Nephron (organoid): ENCODE measurements at regions not wholly inside any gene's neighbourhood (a gene's known extent, or its start where the extent isn't known, plus 50 kb on each side); places are given as distances from the start of the nearest gene placed in this dataset.
A peak's percentile ranks its signal among the peaks of the same experiment; 100 is the strongest.

ENCODE experiments used
- H3K27ac Mint-ChIP-seq, 3 experiments: 2 replicates each; pipeline ENCODE4 v1.8.0; 2020; ENCODE audit warnings: mixed read lengths in 3 of 3, mild to moderate bottlenecking in 2 of 3, moderate library complexity in 1 of 3
- H3K27me3 Mint-ChIP-seq: 2 replicates; pipeline ENCODE4 v1.8.0; 2021; ENCODE audit warnings: low read depth, mild to moderate bottlenecking, moderate library complexity, mixed read lengths
- H3K36me3 Mint-ChIP-seq: 2 replicates; pipeline ENCODE4 v1.8.0; 2020; ENCODE audit warnings: low read depth, mixed read lengths
- H3K4me1 Mint-ChIP-seq: 2 replicates; pipeline ENCODE4 v1.8.0; 2020; ENCODE audit warnings: mixed read lengths
- H3K4me3 Mint-ChIP-seq, 3 experiments: 2 replicates each; pipeline ENCODE4 v1.8.0; 2020; ENCODE audit warnings: mild to moderate bottlenecking in 3 of 3, mixed read lengths in 3 of 3, moderate library complexity in 2 of 3
- H3K9me3 Mint-ChIP-seq: 2 replicates; pipeline ENCODE4 v1.8.0; 2020; ENCODE audit warnings: mixed read lengths
- TF ChIP-seq, protein P1 (sequence below), 3 experiments: fragments of 200-600 bp; sonication (generic); IDR thresholded peaks; one replicate each; pipeline ENCODE4 v1.5.0; 2021; ENCODE audit warnings: antibody characterized with exemption in 3 of 3; ENCODE audit not compliant: unreplicated experiment in 3 of 3

DNA sequence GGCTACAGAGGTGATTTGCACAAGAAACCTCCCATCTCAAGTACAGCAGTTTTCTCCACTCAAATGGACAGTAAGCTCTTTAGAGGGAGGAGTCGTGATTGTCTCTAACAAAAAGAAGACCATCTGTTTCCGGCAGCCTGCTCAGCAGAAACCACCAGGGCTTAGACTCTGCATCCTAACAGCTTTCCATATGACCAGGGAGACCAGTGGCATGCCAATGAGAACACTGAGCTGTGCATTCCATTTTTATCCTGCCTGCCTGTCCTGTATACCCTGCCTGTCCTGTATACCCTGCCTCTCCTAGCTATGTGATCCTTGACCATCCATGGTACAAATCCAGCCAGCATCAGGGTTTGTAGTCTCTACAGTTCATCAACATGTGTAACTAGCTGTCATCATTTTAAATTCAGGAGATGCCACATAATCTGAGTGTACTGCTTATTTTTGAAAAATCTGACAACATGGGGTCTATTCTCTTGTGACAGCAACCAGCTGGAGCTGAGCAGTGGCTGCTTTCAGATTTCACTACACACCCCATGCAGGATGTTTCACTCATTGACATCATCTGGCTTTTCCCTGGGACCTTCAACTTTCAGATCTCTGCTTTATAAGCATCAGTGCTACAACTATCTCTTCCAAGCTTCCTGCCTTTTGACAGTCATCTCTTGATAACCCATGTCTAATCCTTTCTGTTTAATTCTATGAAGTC is 50.5 kb upstream of the POU2AF2 start:
- H3K27me3 Mint-ChIP-seq = no peaks in the 10 kb centered on the region
- H3K4me1 Mint-ChIP-seq = no peaks in the 10 kb centered on the region
- H3K9me3 Mint-ChIP-seq = peaks cover 26% of the 10 kb centered on the region
- peak overlapping the region in 2 of 3 experiments; percentile 34 to 79 for H3K27ac Mint-ChIP-seq
- TF ChIP-seq, protein P1, sequence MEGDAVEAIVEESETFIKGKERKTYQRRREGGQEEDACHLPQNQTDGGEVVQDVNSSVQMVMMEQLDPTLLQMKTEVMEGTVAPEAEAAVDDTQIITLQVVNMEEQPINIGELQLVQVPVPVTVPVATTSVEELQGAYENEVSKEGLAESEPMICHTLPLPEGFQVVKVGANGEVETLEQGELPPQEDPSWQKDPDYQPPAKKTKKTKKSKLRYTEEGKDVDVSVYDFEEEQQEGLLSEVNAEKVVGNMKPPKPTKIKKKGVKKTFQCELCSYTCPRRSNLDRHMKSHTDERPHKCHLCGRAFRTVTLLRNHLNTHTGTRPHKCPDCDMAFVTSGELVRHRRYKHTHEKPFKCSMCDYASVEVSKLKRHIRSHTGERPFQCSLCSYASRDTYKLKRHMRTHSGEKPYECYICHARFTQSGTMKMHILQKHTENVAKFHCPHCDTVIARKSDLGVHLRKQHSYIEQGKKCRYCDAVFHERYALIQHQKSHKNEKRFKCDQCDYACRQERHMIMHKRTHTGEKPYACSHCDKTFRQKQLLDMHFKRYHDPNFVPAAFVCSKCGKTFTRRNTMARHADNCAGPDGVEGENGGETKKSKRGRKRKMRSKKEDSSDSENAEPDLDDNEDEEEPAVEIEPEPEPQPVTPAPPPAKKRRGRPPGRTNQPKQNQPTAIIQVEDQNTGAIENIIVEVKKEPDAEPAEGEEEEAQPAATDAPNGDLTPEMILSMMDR (IDR thresholded peaks at IDR 0.05; ENCODE audit: unreplicated experiment in 3 of 3) = no peak
- H3K4me3 Mint-ChIP-seq = no peak overlapping the region
- no peaks in the 10 kb centered on the region for H3K36me3 Mint-ChIP-seq

DNA sequence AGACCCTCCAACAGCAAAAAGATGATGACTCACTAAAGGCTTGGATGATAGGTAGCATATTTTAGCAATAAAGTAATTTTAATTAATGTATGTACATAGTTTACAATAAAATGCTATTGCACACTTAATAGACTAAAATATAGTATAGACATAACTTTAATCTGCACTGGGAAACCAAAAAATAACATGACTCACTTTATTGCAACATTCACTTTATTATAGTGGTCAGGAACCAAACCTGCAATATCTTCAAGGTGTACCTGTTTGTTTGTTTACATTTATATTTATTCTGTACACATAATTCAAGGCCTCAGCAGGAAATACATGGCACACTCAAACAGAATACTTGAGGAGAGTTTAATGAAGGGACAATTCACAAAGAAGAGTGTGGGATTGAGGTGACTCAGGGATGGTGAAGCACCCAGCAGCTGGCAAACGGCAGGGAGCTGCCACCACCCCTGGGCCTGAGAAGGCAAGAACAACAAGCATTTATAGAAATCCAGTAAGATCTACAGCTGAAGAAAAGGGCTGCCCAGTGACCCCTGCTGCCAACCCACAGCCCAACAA is 51.5 kb upstream of the POU2AF2 start:
- no peaks in the 10 kb centered on the region for H3K36me3 Mint-ChIP-seq
- TF ChIP-seq, protein P1 (IDR thresholded peaks at IDR 0.05; ENCODE audit: unreplicated experiment in 3 of 3) = no peak
- H3K4me1 Mint-ChIP-seq = no peaks in the 10 kb centered on the region
- peaks cover 24% of the 10 kb centered on the region for H3K9me3 Mint-ChIP-seq
- H3K4me3 Mint-ChIP-seq = no peak overlapping the region
- no peaks in the 10 kb centered on the region for H3K27me3 Mint-ChIP-seq
- H3K27ac Mint-ChIP-seq = no peak overlapping the region

DNA sequence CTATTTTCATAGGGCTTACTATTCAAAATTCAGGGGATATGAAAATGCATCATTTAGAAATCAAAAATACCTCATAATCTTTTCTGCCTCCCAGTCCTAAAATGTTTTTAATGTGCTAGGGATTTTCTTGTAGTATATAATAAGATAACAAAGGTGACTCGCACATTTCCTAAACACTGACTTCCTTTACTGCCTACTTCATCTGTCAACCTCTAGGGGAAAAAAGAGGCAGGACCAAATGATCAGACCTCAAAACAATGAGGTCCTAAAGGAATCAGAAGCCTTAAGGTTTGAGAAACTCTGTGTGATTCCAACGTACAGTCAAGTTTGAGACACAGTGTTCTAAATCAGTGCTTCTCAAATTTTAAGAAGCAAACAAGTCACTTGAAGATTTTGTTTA is 56.1 kb upstream of the POU2AF2 start:
- H3K27ac Mint-ChIP-seq = no peak overlapping the region
- no peak overlapping the region for H3K4me3 Mint-ChIP-seq
- peaks cover 30% of the 10 kb centered on the region for H3K9me3 Mint-ChIP-seq
- no peaks in the 10 kb centered on the region for H3K27me3 Mint-ChIP-seq
- no peaks in the 10 kb centered on the region for H3K36me3 Mint-ChIP-seq
- TF ChIP-seq, protein P1 (IDR thresholded peaks at IDR 0.05; ENCODE audit: unreplicated experiment in 3 of 3) = no peak
- H3K4me1 Mint-ChIP-seq = peaks cover 10% of the 10 kb centered on the region

DNA sequence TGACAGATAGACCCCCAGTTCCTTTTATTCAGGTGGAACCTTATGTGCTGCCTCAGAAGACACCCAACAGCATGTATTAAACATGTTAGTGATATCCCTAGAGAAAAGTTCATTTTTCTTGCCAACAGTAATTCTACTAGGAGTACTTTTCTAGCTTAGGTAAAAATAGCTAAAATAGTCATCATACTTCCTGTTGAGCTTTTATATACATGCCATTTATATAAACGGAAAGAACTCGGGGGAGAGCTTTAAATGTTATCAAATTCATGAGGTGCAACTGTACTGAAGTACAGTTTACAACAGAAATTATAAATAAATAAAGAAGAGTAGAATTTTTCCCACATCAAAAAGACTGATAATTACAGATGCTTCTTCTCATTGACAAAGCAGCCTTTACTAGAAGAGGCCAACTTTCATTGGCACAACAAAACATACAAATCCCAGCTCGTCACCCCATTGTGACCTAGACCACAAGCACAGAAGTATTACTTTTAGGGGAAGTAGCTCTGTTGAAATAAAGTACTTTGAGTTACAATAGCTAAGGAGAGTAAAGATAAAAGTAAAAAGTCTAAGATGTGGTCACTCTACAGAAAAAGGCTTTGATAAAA is 59.1 kb upstream of the POU2AF2 start:
- no peaks in the 10 kb centered on the region for H3K36me3 Mint-ChIP-seq
- peaks cover 12% of the 10 kb centered on the region for H3K4me1 Mint-ChIP-seq
- TF ChIP-seq, protein P1 (IDR thresholded peaks at IDR 0.05; ENCODE audit: unreplicated experiment in 3 of 3) = no peak
- peaks cover 17% of the 10 kb centered on the region for H3K9me3 Mint-ChIP-seq
- no peaks in the 10 kb centered on the region for H3K27me3 Mint-ChIP-seq
- H3K4me3 Mint-ChIP-seq = no peak overlapping the region
- no peak overlapping the region for H3K27ac Mint-ChIP-seq

DNA sequence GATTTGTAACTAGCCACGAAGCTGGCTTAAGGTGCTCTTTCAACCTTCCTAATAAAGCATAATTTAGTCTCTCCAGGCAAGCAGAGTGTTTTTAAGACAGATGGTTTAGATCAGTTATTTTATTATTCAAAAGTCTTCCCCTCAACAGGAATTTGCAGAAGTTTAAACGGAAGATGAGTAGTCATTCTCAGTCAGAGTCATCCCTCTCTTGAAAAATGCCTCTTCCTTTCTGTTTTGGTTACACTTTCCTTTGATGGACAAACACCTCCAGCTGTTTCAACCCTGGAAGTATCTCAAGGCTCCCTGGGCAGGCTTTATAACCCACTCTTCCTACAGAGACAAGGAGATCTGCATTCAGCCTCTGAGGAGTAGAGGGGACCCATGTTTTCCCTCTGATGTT is 60.3 kb upstream of the POU2AF2 start:
- Mint-ChIP-seq H3K4me1 (peaks cover 12% of the 10 kb centered on the region), H3K27ac (peak overlapping the region; percentile 46 to 79 (median 56)), H3K36me3 (no peaks in the 10 kb centered on the region), H3K27me3 (no peaks in the 10 kb centered on the region), H3K9me3 (peaks cover 16% of the 10 kb centered on the region), H3K4me3 (no peak overlapping the region)
- TF ChIP-seq, protein P1 (IDR thresholded peaks at IDR 0.05; ENCODE audit: unreplicated experiment in 3 of 3) = no peak
